ENCODE measurements at regions not wholly inside any gene's neighbourhood (a gene's known extent, or its start where the extent isn't known, plus 50 kb on each side); places are given as distances from the start of the nearest gene placed in this dataset.

DNA sequence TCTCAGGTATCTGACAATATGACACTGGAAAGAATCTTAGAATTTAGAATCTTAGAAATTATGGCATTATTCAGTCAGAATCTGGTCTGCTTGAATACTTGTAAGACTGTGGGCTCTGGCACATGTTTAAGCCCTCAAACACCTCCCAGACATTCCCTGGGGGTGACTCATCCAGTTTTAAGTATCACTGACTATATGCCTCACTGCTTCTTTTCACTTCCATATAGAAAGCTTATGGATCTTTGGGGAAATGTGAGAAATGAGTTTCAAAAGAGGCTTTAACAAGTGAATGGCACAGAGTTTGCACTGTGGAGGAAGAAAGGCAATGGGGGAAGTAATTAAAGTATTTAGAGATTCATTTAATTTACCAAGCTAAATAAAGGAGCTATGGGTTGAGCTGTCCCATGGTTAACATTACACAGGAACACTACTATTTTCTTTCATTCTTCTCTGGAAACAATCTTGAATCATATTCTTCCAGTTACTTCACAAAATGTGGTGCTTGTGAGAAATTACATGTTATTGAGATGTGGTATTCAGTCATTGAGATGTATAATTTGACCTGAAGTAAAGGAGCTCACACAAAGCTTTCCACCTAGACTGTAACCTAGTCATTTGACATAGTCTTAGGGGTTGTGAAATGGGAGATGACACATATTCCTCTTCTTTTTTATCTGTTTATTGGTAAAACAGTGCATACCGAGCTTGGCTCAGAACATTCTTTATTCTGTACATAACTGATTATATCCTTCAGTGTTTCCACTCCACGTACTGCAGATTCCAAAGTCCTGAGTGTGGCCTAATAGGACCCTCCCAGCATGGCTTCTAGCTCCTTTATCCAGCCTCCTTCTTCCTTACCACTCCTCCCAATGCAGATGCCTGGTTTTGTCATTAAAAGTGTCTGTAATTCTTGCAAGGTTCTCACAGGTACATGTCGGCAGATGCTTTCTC is 544.6 kb upstream of the NECTIN3 start:
- peak; percentile 94 for DNase-seq (ENCODE audit: low read depth)
- TF ChIP-seq, protein P1, sequence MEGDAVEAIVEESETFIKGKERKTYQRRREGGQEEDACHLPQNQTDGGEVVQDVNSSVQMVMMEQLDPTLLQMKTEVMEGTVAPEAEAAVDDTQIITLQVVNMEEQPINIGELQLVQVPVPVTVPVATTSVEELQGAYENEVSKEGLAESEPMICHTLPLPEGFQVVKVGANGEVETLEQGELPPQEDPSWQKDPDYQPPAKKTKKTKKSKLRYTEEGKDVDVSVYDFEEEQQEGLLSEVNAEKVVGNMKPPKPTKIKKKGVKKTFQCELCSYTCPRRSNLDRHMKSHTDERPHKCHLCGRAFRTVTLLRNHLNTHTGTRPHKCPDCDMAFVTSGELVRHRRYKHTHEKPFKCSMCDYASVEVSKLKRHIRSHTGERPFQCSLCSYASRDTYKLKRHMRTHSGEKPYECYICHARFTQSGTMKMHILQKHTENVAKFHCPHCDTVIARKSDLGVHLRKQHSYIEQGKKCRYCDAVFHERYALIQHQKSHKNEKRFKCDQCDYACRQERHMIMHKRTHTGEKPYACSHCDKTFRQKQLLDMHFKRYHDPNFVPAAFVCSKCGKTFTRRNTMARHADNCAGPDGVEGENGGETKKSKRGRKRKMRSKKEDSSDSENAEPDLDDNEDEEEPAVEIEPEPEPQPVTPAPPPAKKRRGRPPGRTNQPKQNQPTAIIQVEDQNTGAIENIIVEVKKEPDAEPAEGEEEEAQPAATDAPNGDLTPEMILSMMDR (conservative IDR thresholded peaks at IDR 0.05; ENCODE audit: control insufficient read depth, insufficient read depth, low read depth, low read length), result no peak
- no peak overlapping the region for H3K4me3 ChIP-seq (ENCODE audit: control insufficient read depth, low read depth, low read length)

DNA sequence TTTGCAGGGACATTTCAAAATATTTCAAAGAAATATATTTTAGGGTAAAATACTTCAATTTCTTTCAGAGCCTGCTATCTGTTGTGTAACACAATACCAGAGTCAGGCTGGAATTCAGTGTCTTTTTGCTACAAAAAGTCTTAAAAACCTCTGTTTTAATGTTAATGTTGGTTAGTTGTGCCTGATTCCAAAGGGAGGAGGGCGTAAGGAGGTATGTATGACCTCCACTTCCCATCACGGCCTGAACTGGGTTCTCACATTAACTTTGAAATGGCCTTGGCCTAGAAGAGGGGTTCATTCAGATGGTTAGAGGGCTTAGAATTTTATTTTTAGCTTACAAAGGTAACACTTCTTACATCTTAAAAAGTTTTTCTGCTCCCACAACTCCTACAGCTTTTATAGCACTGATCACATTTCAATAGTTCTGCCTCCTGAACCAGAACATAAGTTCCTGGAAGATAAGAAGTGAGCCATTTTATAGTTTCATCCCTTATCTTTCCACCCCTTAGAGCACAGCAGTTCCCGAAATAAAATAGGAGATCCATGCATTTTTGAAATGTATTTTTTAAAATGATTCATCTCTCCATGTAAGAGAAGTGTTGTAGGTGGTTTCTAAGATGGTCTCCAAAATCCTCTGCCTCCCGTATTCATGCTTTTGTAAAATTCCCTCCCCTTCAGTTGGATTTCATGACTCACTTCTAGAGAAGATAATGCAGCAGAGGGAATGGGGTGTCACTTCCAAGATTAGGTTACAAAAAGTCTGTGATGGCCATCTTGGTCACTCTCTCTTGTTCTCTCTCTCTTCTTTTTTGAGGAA is 543.1 kb upstream of the NECTIN3 start:
- no peak overlapping the region for H3K4me3 ChIP-seq (ENCODE audit: control insufficient read depth, low read depth, low read length)
- no peak for DNase-seq (ENCODE audit: low read depth)

DNA sequence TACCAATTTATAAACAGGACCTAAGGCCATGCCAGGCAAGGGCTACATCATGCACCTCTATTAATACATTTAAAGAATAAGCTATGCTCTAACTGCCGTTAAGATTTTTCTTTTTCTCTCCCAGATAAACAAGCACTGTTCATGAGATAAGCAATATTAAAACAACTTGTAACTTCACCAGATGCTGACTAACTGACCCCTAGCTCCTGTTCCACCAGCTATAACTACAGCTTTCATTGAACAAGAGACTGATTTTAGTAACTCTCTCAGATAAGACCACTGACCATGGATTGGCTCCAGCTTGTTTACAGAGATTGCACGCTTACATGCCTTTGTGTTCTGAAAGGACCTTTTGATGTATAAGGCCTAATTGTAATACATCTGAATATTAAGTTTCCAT is 540.7 kb upstream of the NECTIN3 start:
- no peak for DNase-seq (ENCODE audit: low read depth)
- TF ChIP-seq, protein P1 (conservative IDR thresholded peaks at IDR 0.05; ENCODE audit: control insufficient read depth, insufficient read depth, low read depth, low read length), result no peak

More for the DNA sequence above, 543.1 kb upstream of the NECTIN3 start:
- TF ChIP-seq, protein P1 (conservative IDR thresholded peaks at IDR 0.05; ENCODE audit: control insufficient read depth, insufficient read depth, low read depth, low read length), result no peak

DNA sequence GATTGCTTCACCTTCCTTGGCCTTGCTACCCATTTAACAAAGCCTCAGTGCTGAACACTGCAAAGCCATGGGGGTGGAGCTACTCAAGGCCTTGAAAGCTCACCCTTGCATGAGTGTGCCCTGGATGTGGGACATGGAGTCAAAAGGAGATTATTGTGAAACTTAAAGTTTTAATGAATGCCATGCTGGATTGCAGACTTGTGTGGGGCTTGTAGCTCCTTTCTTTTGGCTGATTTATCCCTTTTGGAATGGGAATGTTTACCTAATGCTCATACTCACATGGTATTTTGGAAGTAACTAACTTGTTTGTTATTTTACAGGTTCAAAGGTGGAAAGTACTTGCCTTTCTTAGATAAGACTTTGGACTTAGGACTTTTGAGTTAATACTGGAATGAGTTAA is 538.5 kb upstream of the NECTIN3 start:
- DNase-seq (ENCODE audit: low read depth), result peak; percentile 73

More for the DNA sequence above, 540.7 kb upstream of the NECTIN3 start:
- no peak overlapping the region for H3K4me3 ChIP-seq (ENCODE audit: control insufficient read depth, low read depth, low read length)

DNA sequence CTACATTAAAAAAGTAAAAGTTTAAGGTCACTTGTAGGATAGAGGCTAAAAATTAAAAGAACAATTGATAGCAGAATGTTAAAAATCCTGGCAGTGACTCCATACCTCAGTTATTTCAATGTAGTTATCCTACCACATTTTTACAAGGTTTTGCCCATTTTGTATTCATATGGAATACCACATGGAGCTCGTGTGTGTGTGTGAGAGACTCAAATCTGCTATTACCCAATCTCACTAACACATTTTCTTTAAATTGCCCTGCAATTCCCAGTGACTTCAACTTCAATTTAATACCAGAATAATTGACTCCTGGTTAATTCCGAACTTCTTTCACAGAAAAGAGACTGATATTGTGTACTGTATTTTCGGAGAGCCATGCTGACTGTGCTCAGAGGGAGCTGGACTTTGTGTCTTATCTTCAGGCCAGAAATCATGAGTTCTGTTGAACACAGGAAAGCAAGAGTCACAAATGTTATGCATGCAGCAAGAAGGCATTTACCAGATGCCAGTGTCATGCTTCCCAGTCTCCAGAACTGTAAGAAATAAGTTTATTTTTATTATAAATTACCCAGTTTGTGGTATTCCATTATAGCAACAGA is 529.0 kb upstream of the NECTIN3 start:
- DNase-seq (ENCODE audit: low read depth), result peak; percentile 5
- TF ChIP-seq, protein P1 (conservative IDR thresholded peaks at IDR 0.05; ENCODE audit: control insufficient read depth, insufficient read depth, low read depth, low read length), result no peak
- H3K4me3 ChIP-seq (ENCODE audit: control insufficient read depth, low read depth, low read length), result no peak overlapping the region

More for the DNA sequence above, 538.5 kb upstream of the NECTIN3 start:
- TF ChIP-seq, protein P1 (conservative IDR thresholded peaks at IDR 0.05; ENCODE audit: control insufficient read depth, insufficient read depth, low read depth, low read length), result no peak
- H3K4me3 ChIP-seq (ENCODE audit: control insufficient read depth, low read depth, low read length), result no peak overlapping the region

DNA sequence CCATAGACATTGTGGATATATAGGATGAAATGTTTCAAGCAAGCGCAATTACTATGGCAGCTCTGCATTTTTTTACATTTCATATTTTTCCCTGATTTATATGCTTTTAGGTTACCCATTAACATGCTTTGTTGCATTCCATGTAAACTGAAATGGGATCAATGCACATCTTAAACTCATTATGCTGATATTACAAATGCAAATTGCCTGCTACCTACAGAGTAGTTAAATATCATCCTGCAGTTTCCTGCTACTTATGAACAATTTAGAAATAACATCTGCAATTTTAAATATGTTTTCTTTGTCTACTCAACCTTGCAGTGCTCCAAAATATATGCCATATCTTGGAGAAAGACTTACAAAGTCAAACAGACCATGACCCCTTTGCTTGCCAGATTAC is 526.9 kb upstream of the NECTIN3 start:
- DNase-seq (ENCODE audit: low read depth), result no peak
- TF ChIP-seq, protein P1 (conservative IDR thresholded peaks at IDR 0.05; ENCODE audit: control insufficient read depth, insufficient read depth, low read depth, low read length), result no peak
- no peak overlapping the region for H3K4me3 ChIP-seq (ENCODE audit: control insufficient read depth, low read depth, low read length)
